ENCODE measurements at regions not wholly inside any gene's neighbourhood (a gene's known extent, or its start where the extent isn't known, plus 50 kb on each side); places are given as distances from the start of the nearest gene placed in this dataset. TPM values are rescaled to one million over a fixed set of nuclear protein-coding genes. Genes with fewer than 3 reads are reported as not detected.

DNA sequence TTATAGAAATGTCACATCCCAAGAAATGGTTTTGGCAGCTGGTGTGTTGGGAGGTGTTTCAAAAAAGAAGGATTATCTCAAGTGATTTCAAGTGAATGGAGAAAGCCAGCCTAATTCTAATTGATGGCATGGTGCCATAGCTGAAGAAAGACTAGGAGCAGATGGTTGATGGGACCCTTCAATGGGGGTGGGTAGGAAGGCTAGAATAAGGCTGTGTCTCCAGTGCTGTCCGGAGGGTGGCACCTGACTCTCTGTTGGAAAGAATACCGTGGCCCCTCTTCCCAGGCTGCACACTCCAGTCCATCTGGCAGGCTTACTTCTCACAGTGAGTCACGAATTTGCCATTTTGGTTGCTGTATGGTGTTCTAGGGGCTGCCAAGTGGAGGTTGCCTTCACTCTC is 51.0 kb upstream of the GPR12 start:
- Histone ChIP-seq H3K27ac (ENCODE audit: low read depth, low read length) (no peak overlapping the region), H3K27me3 (ENCODE audit: control insufficient read depth, insufficient read depth, low read length) (no peaks in the 10 kb centered on the region), H3K4me1 (ENCODE audit: control insufficient read depth, insufficient read depth, low read length) (no peaks in the 10 kb centered on the region), H3K36me3 (ENCODE audit: control insufficient read depth, insufficient read depth, low read length) (no peaks in the 10 kb centered on the region), H3K9me3 (ENCODE audit: control insufficient read depth, insufficient read depth, low read length) (no peaks in the 10 kb centered on the region), H3K4me3 (ENCODE audit: low read depth, low read length) (no peak overlapping the region)
- 29% methylated on average over 2 of the region's 3 CpGs for WGBS (ENCODE audit: insufficient coverage)
- DNase-seq (ENCODE audit: low read depth in 4 of 6, low spot score in 6 of 6) = peak in 2 of 6 donors; percentile 38 to 74

Small RNAs in the stretch of these regions (small RNA-seq; reads per million reads assigned to genes)
- not detected for gene RPS21P8 (ENCODE audit: low replicate concordance)

Data from spinal cord (tissue), 10 donors.